HEK293 (cell line): ENCODE measurements at regions not wholly inside any gene's neighbourhood (a gene's known extent, or its start where the extent isn't known, plus 50 kb on each side); places are given as distances from the start of the nearest gene placed in this dataset.

Experiments used
- CTCF ChIA-PET: fragments of 350-600 bp; formaldehyde crosslinking; extraction: SDS; loops from one replicate; lab custom pipeline; 2021; ENCODE audit warnings: antibody characterized with exemption; lab: Yijun Ruan, JAX
- POLR2A ChIA-PET: fragments of 300-600 bp; formaldehyde crosslinking; extraction: SDS; loops from one replicate; lab custom pipeline; 2020; ENCODE audit warnings: antibody characterized with exemption, inconsistent platforms; lab: Yijun Ruan, JAX
- H3K27ac ChIP-seq: fragments of 200-500 bp; sonication (Bioruptor generic); 2 replicates; pipeline ENCODE4 v1.5.1; 2014; ENCODE audit warnings: low read depth, low read length, control low read depth, inconsistent platforms; ENCODE audit errors: extremely low read depth
- H3K36me3 ChIP-seq, 2 experiments: fragments of 200-500 bp in 1 of 2; sonication (Bioruptor generic) in 1 of 2; 1 replicate in 1 of 2; 2 replicates in 1 of 2; pipeline ENCODE4 v1.5.1; 2014 to 2017; ENCODE audit warnings: inconsistent platforms in 2 of 2, low read length in 2 of 2; ENCODE audit not compliant: control insufficient read depth in 2 of 2, insufficient read depth in 1 of 2
- H3K4me1 ChIP-seq: fragments of 200-500 bp; sonication (Bioruptor generic); 2 replicates; pipeline ENCODE4 v1.5.1; 2014; ENCODE audit warnings: mild to moderate bottlenecking, low read length, inconsistent platforms; ENCODE audit not compliant: control insufficient read depth, insufficient read depth
- H3K4me3 ChIP-seq: 2 replicates; pipeline ENCODE4 v1.5.1; 2011; ENCODE audit warnings: low read depth, mild to moderate bottlenecking, control low read depth, low read length, moderate library complexity
- H3K9me3 ChIP-seq: fragments of 200-500 bp; sonication (Bioruptor generic); 2 replicates; pipeline ENCODE4 v1.5.1; 2014; ENCODE audit warnings: low read depth, low read length, inconsistent platforms; ENCODE audit not compliant: control insufficient read depth, insufficient read depth
- GLI2 ChIP-seq: fragments of 450-650 bp; formaldehyde crosslinking; IDR thresholded peaks from 2 replicates; pipeline ENCODE4; 2017; ENCODE audit warnings: missing biosample characterization, missing genetic modification characterization, low read depth, borderline replicate concordance
- GLI4 ChIP-seq: fragments of 450-650 bp; formaldehyde crosslinking; IDR thresholded peaks from 2 replicates; pipeline ENCODE4 v1.5.1; 2016; ENCODE audit warnings: missing biosample characterization, missing genetic modification characterization
- GLIS2 ChIP-seq: fragments of 450-650 bp; formaldehyde crosslinking; IDR thresholded peaks from 2 replicates; pipeline ENCODE4 v1.5.1; 2016; ENCODE audit warnings: missing biosample characterization, missing genetic modification characterization
- HOXA7 ChIP-seq: sonication (generic); formaldehyde crosslinking; IDR thresholded peaks from 2 replicates; pipeline ENCODE4 v1.8.1; 2022; ENCODE audit warnings: missing genetic modification reagents, borderline replicate concordance
- MZF1 ChIP-seq: fragments of 450-650 bp; formaldehyde crosslinking; IDR thresholded peaks from 2 replicates; pipeline ENCODE4 v1.5.1; 2017; ENCODE audit warnings: missing biosample characterization, missing genetic modification characterization, borderline replicate concordance
- PRDM1 ChIP-seq: fragments of 450-650 bp; formaldehyde crosslinking; IDR thresholded peaks from 2 replicates; pipeline ENCODE4; 2016; ENCODE audit warnings: missing biosample characterization, missing genetic modification characterization
- REPIN1 ChIP-seq: fragments of 450-650 bp; formaldehyde crosslinking; IDR thresholded peaks from 2 replicates; pipeline ENCODE4 v1.5.1; 2017; ENCODE audit warnings: missing biosample characterization, missing genetic modification characterization, low read depth
- SP2 ChIP-seq: fragments of 450-650 bp; formaldehyde crosslinking; IDR thresholded peaks from 2 replicates; pipeline ENCODE4 v1.5.1; 2016; ENCODE audit warnings: missing biosample characterization, missing genetic modification characterization
- WT1 ChIP-seq: fragments of 450-650 bp; formaldehyde crosslinking; IDR thresholded peaks from 2 replicates; pipeline ENCODE4 v1.5.1; 2016; ENCODE audit warnings: missing biosample characterization, missing genetic modification characterization
- ZBTB1 ChIP-seq: fragments of 450-650 bp; formaldehyde crosslinking; IDR thresholded peaks from 2 replicates; pipeline ENCODE4 v1.5.1; 2016; ENCODE audit warnings: missing biosample characterization, missing genetic modification characterization
- ZEB2 ChIP-seq: fragments of 450-650 bp; formaldehyde crosslinking; IDR thresholded peaks from 2 replicates; pipeline ENCODE4 v1.5.1; 2016; ENCODE audit warnings: missing biosample characterization, missing genetic modification characterization
- ZFHX2 ChIP-seq: fragments of 450-650 bp; formaldehyde crosslinking; conservative IDR thresholded peaks from 2 replicates; pipeline ENCODE4 v1.5.1; 2016; ENCODE audit warnings: missing biosample characterization, missing genetic modification characterization
- ZFP3 ChIP-seq: fragments of 450-650 bp; formaldehyde crosslinking; IDR thresholded peaks from 2 replicates; pipeline ENCODE4 v1.5.1; 2016; ENCODE audit warnings: low read depth, missing biosample characterization, missing genetic modification characterization
- ZNF121 ChIP-seq: fragments of 450-650 bp; formaldehyde crosslinking; IDR thresholded peaks from 2 replicates; pipeline ENCODE4 v1.5.1; 2016; ENCODE audit warnings: missing biosample characterization, missing genetic modification characterization
- ZNF133 ChIP-seq: fragments of 450-650 bp; formaldehyde crosslinking; IDR thresholded peaks from 2 replicates; pipeline ENCODE4 v1.5.1; 2016; ENCODE audit warnings: missing biosample characterization, missing genetic modification characterization
- ZNF354C ChIP-seq: fragments of 450-650 bp; formaldehyde crosslinking; IDR thresholded peaks from 2 replicates; pipeline ENCODE4 v1.5.1; 2016; ENCODE audit warnings: missing biosample characterization, missing genetic modification characterization, low read depth, borderline replicate concordance
- ZNF37A ChIP-seq: fragments of 450-650 bp; IDR thresholded peaks from 2 replicates; pipeline ENCODE4 v1.5.1; 2018; ENCODE audit warnings: missing biosample characterization, missing genetic modification characterization
- ZNF394 ChIP-seq: fragments of 450-650 bp; formaldehyde crosslinking; IDR thresholded peaks from 2 replicates; pipeline ENCODE4 v1.5.1; 2016; ENCODE audit warnings: missing biosample characterization, missing genetic modification characterization, mild to moderate bottlenecking, moderate library complexity, borderline replicate concordance
- ZNF521 ChIP-seq: fragments of 450-650 bp; formaldehyde crosslinking; IDR thresholded peaks from 2 replicates; pipeline ENCODE4 v1.5.1; 2017; ENCODE audit warnings: missing biosample characterization, mild to moderate bottlenecking, missing genetic modification characterization
- ZNF530 ChIP-seq: fragments of 450-650 bp; formaldehyde crosslinking; IDR thresholded peaks from 2 replicates; pipeline ENCODE4 v1.5.1; 2016; ENCODE audit warnings: low read depth, missing biosample characterization, missing genetic modification characterization
- ZNF623 ChIP-seq: fragments of 450-650 bp; formaldehyde crosslinking; IDR thresholded peaks from 2 replicates; pipeline ENCODE4 v1.5.1; 2016; ENCODE audit warnings: missing biosample characterization, missing genetic modification characterization
- ZNF658 ChIP-seq: fragments of 450-650 bp; formaldehyde crosslinking; IDR thresholded peaks from 2 replicates; pipeline ENCODE4; 2016; ENCODE audit warnings: missing biosample characterization, missing genetic modification characterization
- ZNF670 ChIP-seq: fragments of 450-650 bp; formaldehyde crosslinking; IDR thresholded peaks from 2 replicates; pipeline ENCODE4 v1.5.1; 2016; ENCODE audit warnings: missing biosample characterization, missing genetic modification characterization, low read depth
- ZNF830 ChIP-seq: fragments of 450-650 bp; IDR thresholded peaks from 2 replicates; pipeline ENCODE4 v1.5.0; 2018; ENCODE audit warnings: missing biosample characterization, missing genetic modification characterization, low read depth, mild to moderate bottlenecking, moderate library complexity
- ZNF837 ChIP-seq: fragments of 450-650 bp; formaldehyde crosslinking; IDR thresholded peaks from 2 replicates; pipeline ENCODE4 v1.5.1; 2016; ENCODE audit warnings: missing biosample characterization, missing genetic modification characterization
- TF ChIP-seq, protein P1 (sequence below): fragments of 450-650 bp; formaldehyde crosslinking; IDR thresholded peaks from 2 replicates; pipeline ENCODE4 v1.5.1; 2016; ENCODE audit warnings: missing biosample characterization, missing genetic modification characterization
- TF ChIP-seq, protein P2 (sequence below): IDR thresholded peaks from 2 replicates; pipeline ENCODE4 v1.6.1; 2011; ENCODE audit warnings: mild to moderate bottlenecking, low read depth, low read length, borderline replicate concordance
- TF ChIP-seq, protein P3 (sequence below): fragments of 450-650 bp; formaldehyde crosslinking; IDR thresholded peaks from 2 replicates; pipeline ENCODE4 v1.5.1; 2016; ENCODE audit warnings: missing biosample characterization, missing genetic modification characterization
- TF ChIP-seq, protein P4 (sequence below): fragments of 450-650 bp; formaldehyde crosslinking; IDR thresholded peaks from 2 replicates; pipeline ENCODE4 v1.5.1; 2016; ENCODE audit warnings: missing biosample characterization, missing genetic modification characterization

DNA sequence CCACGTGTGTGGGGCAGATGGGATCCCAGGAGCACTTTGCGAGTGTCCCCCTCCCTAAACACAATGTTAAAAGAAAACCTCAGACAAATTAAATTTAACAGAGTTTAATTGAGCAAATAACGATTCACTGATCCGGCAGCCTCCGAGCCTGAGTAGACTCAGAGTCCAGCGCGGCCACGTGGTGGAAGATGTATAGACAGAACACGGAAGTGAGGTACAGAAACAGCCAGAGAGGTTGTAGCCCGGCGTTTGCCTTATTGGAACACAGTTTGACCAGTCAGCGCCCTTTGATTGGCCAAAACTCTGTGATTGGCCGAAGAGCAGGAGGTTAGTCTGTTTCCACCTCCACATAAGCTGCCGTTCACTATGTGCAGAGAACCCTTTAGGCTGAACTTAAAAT, 363.0 kb upstream of the IRX2 start:
- TF ChIP-seq ZFP3 (no peak), ZNF37A (tag by site-specific recombination) (no peak), ZNF394 (no peak), ZEB2 (tag by site-specific recombination) (no peak), ZNF670 (tag by site-specific recombination) (no peak), ZNF521 (tag by site-specific recombination) (no peak), ZNF658 (tag by site-specific recombination) (no peak), SP2 (no peak)
- TF ChIP-seq, protein P1, sequence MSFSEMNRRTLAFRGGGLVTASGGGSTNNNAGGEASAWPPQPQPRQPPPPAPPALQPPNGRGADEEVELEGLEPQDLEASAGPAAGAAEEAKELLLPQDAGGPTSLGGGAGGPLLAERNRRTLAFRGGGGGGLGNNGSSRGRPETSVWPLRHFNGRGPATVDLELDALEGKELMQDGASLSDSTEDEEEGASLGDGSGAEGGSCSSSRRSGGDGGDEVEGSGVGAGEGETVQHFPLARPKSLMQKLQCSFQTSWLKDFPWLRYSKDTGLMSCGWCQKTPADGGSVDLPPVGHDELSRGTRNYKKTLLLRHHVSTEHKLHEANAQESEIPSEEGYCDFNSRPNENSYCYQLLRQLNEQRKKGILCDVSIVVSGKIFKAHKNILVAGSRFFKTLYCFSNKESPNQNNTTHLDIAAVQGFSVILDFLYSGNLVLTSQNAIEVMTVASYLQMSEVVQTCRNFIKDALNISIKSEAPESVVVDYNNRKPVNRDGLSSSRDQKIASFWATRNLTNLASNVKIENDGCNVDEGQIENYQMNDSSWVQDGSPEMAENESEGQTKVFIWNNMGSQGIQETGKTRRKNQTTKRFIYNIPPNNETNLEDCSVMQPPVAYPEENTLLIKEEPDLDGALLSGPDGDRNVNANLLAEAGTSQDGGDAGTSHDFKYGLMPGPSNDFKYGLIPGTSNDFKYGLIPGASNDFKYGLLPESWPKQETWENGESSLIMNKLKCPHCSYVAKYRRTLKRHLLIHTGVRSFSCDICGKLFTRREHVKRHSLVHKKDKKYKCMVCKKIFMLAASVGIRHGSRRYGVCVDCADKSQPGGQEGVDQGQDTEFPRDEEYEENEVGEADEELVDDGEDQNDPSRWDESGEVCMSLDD = no peak

DNA sequence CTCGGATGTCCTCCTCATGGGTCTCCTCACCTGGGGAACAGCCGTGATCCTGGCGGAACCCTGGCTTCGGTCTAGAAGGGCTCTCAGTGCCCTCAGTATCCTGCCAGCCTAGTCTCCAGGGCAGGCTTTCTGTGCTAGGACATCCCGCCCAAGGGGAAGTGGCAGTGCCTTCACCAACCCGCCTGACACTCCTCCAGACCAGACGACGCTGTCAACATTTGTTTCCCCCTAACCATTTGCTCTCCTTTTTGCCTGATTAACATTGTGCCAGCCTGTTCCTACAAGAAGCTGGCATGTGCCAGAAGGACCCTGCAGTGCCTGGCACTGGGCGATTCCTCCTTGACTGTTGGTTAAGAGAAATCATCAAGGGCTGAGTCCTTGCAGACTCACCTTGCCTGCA, 358.9 kb upstream of the IRX2 start:
- Histone ChIP-seq H3K36me3 (no peaks in the 10 kb centered on the region), H3K4me3 (no peak overlapping the region), H3K9me3 (no peaks in the 10 kb centered on the region), H3K27ac (no peak overlapping the region), H3K4me1 (no peaks in the 10 kb centered on the region)
- ChIA-PET POLR2A (no interaction called here), CTCF (no interaction called here)
- no peak for TF ChIP-seq ZBTB1 (tag by site-specific recombination)
- TF ChIP-seq ZNF354C = no peak
- TF ChIP-seq, protein P2, sequence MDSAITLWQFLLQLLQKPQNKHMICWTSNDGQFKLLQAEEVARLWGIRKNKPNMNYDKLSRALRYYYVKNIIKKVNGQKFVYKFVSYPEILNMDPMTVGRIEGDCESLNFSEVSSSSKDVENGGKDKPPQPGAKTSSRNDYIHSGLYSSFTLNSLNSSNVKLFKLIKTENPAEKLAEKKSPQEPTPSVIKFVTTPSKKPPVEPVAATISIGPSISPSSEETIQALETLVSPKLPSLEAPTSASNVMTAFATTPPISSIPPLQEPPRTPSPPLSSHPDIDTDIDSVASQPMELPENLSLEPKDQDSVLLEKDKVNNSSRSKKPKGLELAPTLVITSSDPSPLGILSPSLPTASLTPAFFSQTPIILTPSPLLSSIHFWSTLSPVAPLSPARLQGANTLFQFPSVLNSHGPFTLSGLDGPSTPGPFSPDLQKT = no peak
- no peak for TF ChIP-seq GLI4 (tag by site-specific recombination)
- no peak for TF ChIP-seq WT1 (tag by site-specific recombination)

More for the DNA sequence above, 363.0 kb upstream of the IRX2 start:
- Histone ChIP-seq H3K4me1 (no peaks in the 10 kb centered on the region), H3K9me3 (no peaks in the 10 kb centered on the region), H3K27ac (no peak overlapping the region), H3K36me3 (no peaks in the 10 kb centered on the region), H3K4me3 (no peak overlapping the region)
- ChIA-PET POLR2A (interaction anchor here (0.6 kb wide), 1 partner anchor 21 kb away, joined by 4 read pairs; no protein-coding TSS in a partner anchor), CTCF (interaction anchor here (0.7 kb wide), 1 partner anchor 134 kb away, joined by 3 read pairs; no protein-coding TSS in a partner anchor)

DNA sequence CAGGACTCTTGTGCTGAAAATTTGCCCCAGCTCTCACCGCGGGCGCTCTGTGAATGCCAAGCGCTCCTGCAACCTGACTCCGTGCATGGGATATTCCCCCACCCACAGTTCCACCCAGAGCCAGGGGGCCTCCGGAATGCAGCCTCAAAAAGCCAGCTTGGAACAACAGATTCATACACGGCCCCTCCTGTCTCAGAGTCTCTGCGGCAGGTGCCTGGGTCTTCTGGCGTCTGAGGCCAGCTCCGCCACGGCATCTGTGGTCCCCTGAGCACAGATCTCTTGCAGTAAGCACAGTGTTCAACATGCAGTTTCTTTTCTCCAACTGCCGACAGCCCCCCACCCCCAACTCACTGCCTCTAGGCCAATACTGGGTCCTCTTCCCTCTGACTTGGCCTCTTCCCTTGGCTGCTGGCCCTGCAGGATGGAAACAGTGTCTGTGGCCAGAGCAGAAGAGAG, 355.7 kb upstream of the IRX2 start:
- no peaks in the 10 kb centered on the region for H3K9me3 ChIP-seq
- ChIA-PET CTCF (no interaction called here), POLR2A (no interaction called here)
- H3K4me1 ChIP-seq = no peaks in the 10 kb centered on the region
- no peak overlapping the region for H3K4me3 ChIP-seq
- no peak overlapping the region for H3K27ac ChIP-seq
- no peaks in the 10 kb centered on the region for H3K36me3 ChIP-seq
- TF ChIP-seq MZF1 (tag by site-specific recombination) (no peak), REPIN1 (no peak), ZNF837 (no peak), ZFHX2 (tag by site-specific recombination) (no peak), ZNF530 (tag by site-specific recombination) (no peak), ZNF133 (tag by site-specific recombination) (no peak), ZNF623 (no peak), GLI2 (no peak), GLIS2 (no peak), ZNF121 (tag by site-specific recombination) (no peak), PRDM1 (no peak), HOXA7 (CRISPR knock-in tag) (no peak), ZNF830 (tag by site-specific recombination) (no peak)
- TF ChIP-seq, protein P3, sequence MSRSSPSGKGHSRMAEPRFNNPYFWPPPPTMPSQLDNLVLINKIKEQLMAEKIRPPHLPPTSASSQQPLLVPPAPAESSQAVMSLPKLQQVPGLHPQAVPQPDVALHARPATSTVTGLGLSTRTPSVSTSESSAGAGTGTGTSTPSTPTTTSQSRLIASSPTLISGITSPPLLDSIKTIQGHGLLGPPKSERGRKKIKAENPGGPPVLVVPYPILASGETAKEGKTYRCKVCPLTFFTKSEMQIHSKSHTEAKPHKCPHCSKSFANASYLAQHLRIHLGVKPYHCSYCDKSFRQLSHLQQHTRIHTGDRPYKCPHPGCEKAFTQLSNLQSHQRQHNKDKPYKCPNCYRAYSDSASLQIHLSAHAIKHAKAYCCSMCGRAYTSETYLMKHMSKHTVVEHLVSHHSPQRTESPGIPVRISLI (tag by site-specific recombination) = no peak
- TF ChIP-seq, protein P4, sequence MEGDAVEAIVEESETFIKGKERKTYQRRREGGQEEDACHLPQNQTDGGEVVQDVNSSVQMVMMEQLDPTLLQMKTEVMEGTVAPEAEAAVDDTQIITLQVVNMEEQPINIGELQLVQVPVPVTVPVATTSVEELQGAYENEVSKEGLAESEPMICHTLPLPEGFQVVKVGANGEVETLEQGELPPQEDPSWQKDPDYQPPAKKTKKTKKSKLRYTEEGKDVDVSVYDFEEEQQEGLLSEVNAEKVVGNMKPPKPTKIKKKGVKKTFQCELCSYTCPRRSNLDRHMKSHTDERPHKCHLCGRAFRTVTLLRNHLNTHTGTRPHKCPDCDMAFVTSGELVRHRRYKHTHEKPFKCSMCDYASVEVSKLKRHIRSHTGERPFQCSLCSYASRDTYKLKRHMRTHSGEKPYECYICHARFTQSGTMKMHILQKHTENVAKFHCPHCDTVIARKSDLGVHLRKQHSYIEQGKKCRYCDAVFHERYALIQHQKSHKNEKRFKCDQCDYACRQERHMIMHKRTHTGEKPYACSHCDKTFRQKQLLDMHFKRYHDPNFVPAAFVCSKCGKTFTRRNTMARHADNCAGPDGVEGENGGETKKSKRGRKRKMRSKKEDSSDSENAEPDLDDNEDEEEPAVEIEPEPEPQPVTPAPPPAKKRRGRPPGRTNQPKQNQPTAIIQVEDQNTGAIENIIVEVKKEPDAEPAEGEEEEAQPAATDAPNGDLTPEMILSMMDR (tag by site-specific recombination) = no peak
